ENCODE measurements at regions not wholly inside any gene's neighbourhood (a gene's known extent, or its start where the extent isn't known, plus 50 kb on each side); places are given as distances from the start of the nearest gene placed in this dataset.
"Not testable (repeated sequence)": the region's sequence is repeated elsewhere in the genome, so short reads cannot be mapped to it uniquely, and the experiment has no call there.

GRCh38 chr7:80018941-80019808, 115.5 kb upstream of the GNAI1 start:
- peak; percentile 1 for DNase-seq

- no peak for DNase-seq
Observed at GRCh38 chr7:80017101-80017698, 117.4 kb upstream of the GNAI1 start.

GRCh38 chr7:80014511-80014910, 120.1 kb upstream of the GNAI1 start:
- DNase-seq, result no peak

GRCh38 chr7:80008039-80008438, 126.6 kb upstream of the GNAI1 start:
- DNase-seq, result no peak

DNA sequence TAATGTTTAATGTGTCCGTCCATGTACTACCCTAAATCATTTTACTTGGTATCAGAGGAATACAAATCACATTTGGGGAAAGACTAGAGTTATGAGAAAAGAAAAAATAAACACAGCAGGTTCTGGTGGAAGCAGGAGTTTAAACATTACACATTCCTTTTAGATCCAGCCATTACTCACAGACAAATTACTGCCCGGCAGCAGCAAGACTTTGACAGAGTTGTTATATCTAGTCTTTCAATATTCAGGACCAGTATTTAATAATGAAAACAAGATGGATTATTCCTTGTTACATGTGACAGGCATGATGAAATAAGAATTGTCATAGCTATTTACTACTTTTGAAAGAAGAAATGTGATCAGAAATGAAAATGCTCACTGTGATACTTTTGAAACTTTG, 131.8 kb upstream of the GNAI1 start:
- DNase-seq, result no peak

- no peak for DNase-seq
Observed at GRCh38 chr7:79998363-79998762, 136.3 kb upstream of the GNAI1 start.

DNA sequence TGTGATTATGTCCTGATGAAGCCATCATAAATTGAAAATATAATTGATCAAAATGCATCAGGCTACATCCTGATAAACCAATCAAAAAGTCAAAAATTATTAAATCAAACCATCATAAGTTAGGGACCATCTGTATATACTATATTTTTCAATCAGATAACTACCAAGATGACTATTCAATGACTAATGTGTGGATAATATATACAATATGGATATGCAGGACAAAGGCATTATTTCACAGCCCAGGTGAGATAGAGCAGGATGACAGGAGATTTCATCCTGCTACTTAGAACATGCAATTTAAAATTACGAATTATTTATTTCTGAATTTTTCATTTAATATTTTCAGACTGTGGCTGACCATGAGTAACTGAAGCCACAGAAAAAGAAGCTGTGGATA, 137.3 kb upstream of the GNAI1 start:
- DNase-seq, result no peak

- DNase-seq, result not testable (repeated sequence)
Observed at GRCh38 chr7:79995741-79996140, 138.9 kb upstream of the GNAI1 start.

- DNase-seq, result no peak
Observed at GRCh38 chr7:79988653-79989052, 146.0 kb upstream of the GNAI1 start.

- no peak for DNase-seq
Observed at GRCh38 chr7:79984210-79984609, 150.4 kb upstream of the GNAI1 start.

- no peak for DNase-seq
Observed at GRCh38 chr7:79982141-79982770, 152.4 kb upstream of the GNAI1 start.

GRCh38 chr7:79980376-79980775, 154.3 kb upstream of the GNAI1 start:
- no peak for DNase-seq

GRCh38 chr7:79979437-79979836, 155.2 kb upstream of the GNAI1 start:
- no peak for DNase-seq

- DNase-seq, result no peak
Observed at GRCh38 chr7:79977481-79977880, 157.2 kb upstream of the GNAI1 start.

DNA sequence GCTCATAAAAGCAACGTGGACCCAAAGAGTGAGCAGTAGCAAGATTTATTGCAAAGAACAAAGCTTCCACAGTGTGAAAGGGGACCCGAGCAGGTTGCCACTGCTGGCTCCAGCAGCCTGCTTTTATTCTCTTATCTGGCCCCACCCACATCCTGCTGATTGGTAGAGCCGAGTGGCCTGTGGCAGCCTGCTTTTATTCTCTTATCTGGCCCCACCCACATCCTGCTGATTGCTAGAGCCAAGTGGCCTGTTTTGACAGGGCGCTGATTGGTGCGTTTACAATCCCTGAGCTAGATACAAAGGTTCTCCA, 158.0 kb upstream of the GNAI1 start:
- DNase-seq, result not testable (repeated sequence)

DNA sequence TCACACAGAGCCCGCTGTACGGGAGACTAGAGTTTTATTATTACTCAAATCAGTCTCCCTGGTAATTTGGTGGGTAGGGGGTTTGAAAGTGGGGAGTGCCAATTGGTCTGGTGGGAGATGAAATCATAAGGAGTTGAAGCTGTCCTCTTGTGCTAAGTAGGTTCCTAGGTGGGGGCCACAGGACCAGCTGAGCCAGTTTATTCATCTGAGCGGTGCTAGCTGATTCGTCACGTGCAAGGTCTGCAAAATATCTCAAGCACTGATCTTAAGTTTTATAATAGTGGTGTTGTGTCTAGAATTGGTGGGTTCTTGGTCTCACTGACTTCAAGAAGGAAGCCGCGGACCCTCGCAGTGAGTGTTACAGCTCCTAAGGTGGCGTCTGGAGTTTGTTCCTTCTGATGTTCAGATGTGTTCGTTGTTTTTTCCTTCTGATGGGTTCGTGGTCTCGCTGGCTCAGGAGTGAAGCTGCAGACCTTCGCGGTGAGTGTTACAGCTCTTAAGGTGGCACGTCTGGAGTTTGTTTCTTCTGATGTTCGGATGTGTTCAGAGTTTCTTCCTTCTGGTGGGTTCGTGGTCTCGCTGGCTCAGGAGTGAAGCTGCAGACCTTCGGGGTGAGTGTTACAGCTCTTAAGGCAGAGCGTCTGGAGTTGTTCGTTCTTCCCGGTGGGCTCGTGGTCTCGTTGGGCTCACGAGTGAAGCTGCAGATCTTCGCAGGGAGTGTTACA, 158.5 kb upstream of the GNAI1 start:
- DNase-seq, result not testable (repeated sequence)

- no peak for DNase-seq
Observed at GRCh38 chr7:79973455-79973854, 161.2 kb upstream of the GNAI1 start.

DNA sequence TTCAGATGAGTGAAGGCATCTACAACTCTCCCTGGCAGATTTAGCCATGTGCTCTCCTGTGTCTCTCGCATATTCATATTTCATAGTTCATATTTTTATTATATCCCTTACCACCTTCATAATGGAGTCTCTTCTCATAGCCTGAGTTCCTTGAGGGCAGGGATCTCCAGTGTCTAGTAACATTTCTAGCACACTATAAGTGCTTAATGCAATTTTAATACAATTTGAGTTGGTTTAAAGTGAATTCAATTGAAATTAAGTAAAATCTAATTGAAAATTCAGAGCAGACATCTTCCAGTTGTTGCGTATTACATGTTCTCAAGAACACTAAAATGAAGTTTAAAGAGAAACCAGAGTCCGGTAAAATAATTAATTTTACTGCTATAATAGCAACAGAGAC, 163.6 kb upstream of the GNAI1 start:
- no peak for DNase-seq

- no peak for DNase-seq
Observed at GRCh38 chr7:79968894-79969293, 165.7 kb upstream of the GNAI1 start.

GRCh38 chr7:79968077-79968648, 166.5 kb upstream of the GNAI1 start:
- DNase-seq, result no peak

GRCh38 chr7:79965946-79966345, 168.7 kb upstream of the GNAI1 start:
- DNase-seq, result no peak

DNA sequence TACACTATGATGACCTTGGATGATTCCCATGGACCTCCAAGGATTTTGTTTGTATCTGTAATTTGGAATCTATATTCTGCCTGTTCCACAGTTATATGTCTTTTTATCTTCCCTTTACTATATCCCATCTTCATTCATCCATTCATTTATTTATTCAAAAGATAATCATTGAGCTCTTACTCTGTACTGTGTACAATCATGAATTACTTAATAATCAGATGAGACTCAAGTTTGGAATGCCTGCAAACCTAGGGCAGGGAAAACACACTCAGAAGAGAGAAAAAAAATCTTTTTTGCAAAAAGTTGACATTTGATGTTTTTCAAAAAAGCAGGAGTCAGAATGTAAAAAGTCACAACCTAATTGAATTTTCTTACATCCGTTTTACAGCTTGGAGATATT, 170.2 kb upstream of the GNAI1 start:
- no peak for DNase-seq

GRCh38 chr7:79953130-79953529, 181.5 kb upstream of the GNAI1 start:
- no peak for DNase-seq

Measured in activated CD4-positive, alpha-beta T cell treated with anti-CD3 and anti-CD28 coated beads, Interleukin-2, amount 50 U/mL, for 1 hour (primary cell).